ENCODE measurements at regions not wholly inside any gene's neighbourhood (a gene's known extent, or its start where the extent isn't known, plus 50 kb on each side); places are given as distances from the start of the nearest gene placed in this dataset.

GRCh38 chr3:174460831-174461230 is 398.3 kb upstream of the NAALADL2 start:
- no peak for TF ChIP-seq EZH2 (IDR thresholded peaks at IDR 0.05)
- TF ChIP-seq CTCF (IDR thresholded peaks at IDR 0.05): no peak
- no peak for TF ChIP-seq EZH2phosphoT487 (IDR thresholded peaks at IDR 0.05)
